Astrocyte of the cerebellum (primary cell): ENCODE measurements at regions not wholly inside any gene's neighbourhood (a gene's known extent, or its start where the extent isn't known, plus 50 kb on each side); places are given as distances from the start of the nearest gene placed in this dataset.
A peak's percentile ranks its signal among the peaks of the same experiment; 100 is the strongest.

ENCODE experiments used
- DNase-seq: peaks from one replicate; pipeline ENCODE4 v3.0.0-alpha.2; 2011; ENCODE audit warnings: low read depth
- H3K4me3 ChIP-seq: 2 replicates; pipeline ENCODE4 v1.5.1; 2011; ENCODE audit warnings: mild to moderate bottlenecking, low read depth, low read length, moderate library complexity
- in situ Hi-C: cut with HindIII; loops from 2 replicates; pipeline ENCODE4 v1.10.0; 2017; ENCODE audit warnings: low sequenced_read_pairs
- TF ChIP-seq, protein P1 (sequence below): IDR thresholded peaks from 2 replicates; pipeline ENCODE4 v1.5.1; 2012; ENCODE audit warnings: low read length, low read depth, moderate library complexity, mild to moderate bottlenecking; ENCODE audit errors: missing control alignments

GRCh38 chr10:47237316-47238260 is 62.4 kb upstream of the GDF10 start:
- DNase-seq = no peak
- H3K4me3 ChIP-seq = no peak overlapping the region
- in situ Hi-C loops = no loop called here
- TF ChIP-seq, protein P1, sequence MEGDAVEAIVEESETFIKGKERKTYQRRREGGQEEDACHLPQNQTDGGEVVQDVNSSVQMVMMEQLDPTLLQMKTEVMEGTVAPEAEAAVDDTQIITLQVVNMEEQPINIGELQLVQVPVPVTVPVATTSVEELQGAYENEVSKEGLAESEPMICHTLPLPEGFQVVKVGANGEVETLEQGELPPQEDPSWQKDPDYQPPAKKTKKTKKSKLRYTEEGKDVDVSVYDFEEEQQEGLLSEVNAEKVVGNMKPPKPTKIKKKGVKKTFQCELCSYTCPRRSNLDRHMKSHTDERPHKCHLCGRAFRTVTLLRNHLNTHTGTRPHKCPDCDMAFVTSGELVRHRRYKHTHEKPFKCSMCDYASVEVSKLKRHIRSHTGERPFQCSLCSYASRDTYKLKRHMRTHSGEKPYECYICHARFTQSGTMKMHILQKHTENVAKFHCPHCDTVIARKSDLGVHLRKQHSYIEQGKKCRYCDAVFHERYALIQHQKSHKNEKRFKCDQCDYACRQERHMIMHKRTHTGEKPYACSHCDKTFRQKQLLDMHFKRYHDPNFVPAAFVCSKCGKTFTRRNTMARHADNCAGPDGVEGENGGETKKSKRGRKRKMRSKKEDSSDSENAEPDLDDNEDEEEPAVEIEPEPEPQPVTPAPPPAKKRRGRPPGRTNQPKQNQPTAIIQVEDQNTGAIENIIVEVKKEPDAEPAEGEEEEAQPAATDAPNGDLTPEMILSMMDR = no peak

DNA sequence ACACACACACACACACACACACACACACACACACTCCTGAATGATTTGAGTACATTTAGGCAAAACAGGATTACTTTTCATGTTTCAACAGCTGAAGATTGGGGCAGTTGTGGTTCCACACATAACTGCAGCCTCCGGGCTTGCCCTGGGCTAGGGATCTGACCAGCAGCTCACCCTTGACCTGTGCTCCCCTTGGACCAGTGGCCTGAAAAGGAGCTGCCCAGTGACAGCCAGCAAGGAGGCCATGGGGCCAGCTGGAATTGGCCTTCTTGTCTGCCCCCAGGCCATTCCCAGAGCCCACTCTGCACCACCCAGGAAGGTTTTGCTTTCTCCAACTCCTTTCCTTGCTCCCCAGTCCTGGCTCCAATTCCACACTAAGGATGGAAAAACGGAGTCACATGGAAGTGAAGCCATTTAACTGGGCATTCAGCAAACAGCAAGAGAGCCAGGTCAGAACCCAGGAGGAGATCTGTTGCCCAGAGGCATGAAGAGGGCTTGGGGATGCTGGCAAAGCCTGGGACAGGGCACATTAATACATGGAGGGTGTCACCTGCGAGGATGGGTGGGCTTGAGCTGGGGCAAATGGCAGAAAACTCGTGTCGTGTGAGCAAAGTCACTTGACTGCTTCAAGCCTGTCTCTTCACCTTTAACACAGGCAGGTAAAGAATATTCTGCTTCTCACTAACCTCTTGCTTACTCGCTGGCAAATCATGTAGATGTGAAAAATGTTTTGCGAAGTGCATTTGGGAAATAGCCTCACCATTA is 61.5 kb upstream of the GDF10 start:
- in situ Hi-C loops = no loop called here
- H3K4me3 ChIP-seq = no peak overlapping the region
- TF ChIP-seq, protein P1 = no peak
- DNase-seq = no peak

- DNase-seq = no peak
- TF ChIP-seq, protein P1 = no peak
- in situ Hi-C loops = no loop called here
- H3K4me3 ChIP-seq = no peak overlapping the region
These were observed 60.8 kb upstream of the GDF10 start for GRCh38 chr10:47239211-47239610.

- no peak for DNase-seq
- in situ Hi-C loops = no loop called here
- TF ChIP-seq, protein P1 = no peak
- H3K4me3 ChIP-seq = no peak overlapping the region
These were observed 59.8 kb upstream of the GDF10 start for GRCh38 chr10:47240173-47240572.

DNA sequence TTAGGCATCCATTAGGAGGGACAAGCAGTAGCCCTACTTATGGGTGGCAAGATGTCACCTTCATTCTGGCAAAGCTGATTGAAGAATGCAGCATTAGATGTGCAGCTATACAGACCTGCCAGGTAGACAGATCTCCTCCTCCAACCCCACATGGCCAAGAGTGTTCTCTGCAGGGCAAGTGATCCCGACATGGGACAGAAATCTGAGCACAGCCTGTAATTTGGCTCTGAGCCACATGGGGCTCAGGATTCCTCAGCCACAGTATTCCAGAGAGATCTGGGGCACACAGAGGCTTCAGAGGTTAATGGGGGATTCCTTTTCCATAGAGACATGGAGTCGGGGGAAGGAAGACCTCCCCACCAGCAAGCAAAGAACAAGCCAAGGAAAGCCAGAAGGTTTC is 58.7 kb upstream of the GDF10 start:
- DNase-seq = no peak
- in situ Hi-C loops = no loop called here
- TF ChIP-seq, protein P1 = no peak
- no peak overlapping the region for H3K4me3 ChIP-seq

- H3K4me3 ChIP-seq = no peak overlapping the region
- peak; percentile 19 for DNase-seq
- TF ChIP-seq, protein P1 = no peak
- in situ Hi-C loops = no loop called here
These were observed 57.8 kb upstream of the GDF10 start for GRCh38 chr10:47241946-47242867.
